ENCODE measurements at regions not wholly inside any gene's neighbourhood (a gene's known extent, or its start where the extent isn't known, plus 50 kb on each side); places are given as distances from the start of the nearest gene placed in this dataset.
"Not testable (repeated sequence)": the region's sequence is repeated elsewhere in the genome, so short reads cannot be mapped to it uniquely, and the experiment has no call there.

GRCh38 chr18:46236156-46236555 lies 132.0 kb downstream of the HAUS1 start:
- no peak for TF ChIP-seq CTCF (IDR thresholded peaks at IDR 0.05; ENCODE audit: low read depth, low read length, missing control alignments)
- no peak for DNase-seq (ENCODE audit: low read depth)
- no peak overlapping the region for H3K4me3 ChIP-seq (ENCODE audit: low read depth, low read length)

DNA sequence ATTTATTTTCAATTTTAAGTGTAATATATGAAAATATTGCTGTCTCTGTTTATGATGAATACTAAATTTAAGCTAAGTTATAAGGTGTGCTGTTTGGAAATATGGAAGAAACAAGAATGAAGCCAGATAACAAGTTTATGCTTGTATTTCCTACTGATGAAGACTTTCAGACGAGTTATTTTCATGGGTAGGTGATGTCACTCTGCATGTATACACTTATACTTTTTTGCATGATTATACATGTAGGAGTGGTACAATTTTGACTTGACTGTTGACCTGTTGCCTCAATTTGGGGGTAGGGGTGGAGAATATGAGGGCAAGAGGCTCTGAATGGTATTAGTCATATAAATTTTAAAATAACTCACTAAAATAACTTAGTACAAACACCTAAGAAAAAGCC lies 133.7 kb downstream of the HAUS1 start:
- no peak overlapping the region for H3K4me3 ChIP-seq (ENCODE audit: low read depth, low read length)
- DNase-seq (ENCODE audit: low read depth): no peak
- no peak for TF ChIP-seq CTCF (IDR thresholded peaks at IDR 0.05; ENCODE audit: low read depth, low read length, missing control alignments)

DNA sequence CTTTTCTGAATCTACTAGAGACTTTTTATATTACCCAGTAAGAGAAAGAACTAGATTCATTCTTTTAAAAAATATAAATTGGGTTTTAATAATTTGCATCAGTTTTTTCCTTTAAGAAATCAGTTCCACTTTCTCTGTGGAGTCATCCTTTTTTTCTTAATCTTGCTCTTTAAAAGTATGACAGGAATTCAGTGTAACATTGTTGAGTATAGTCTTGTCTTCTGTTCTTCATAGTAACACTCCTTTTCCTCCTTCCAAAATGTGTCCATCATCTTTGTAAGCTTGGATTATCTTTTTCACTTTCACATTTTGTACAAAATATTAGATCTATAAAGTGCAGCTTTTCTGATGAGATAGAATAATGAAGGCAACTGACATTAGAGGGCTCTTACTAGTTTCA lies 135.4 kb downstream of the HAUS1 start:
- no peak for TF ChIP-seq CTCF (IDR thresholded peaks at IDR 0.05; ENCODE audit: low read depth, low read length, missing control alignments)
- H3K4me3 ChIP-seq (ENCODE audit: low read depth, low read length): no peak overlapping the region
- no peak for DNase-seq (ENCODE audit: low read depth)

DNA sequence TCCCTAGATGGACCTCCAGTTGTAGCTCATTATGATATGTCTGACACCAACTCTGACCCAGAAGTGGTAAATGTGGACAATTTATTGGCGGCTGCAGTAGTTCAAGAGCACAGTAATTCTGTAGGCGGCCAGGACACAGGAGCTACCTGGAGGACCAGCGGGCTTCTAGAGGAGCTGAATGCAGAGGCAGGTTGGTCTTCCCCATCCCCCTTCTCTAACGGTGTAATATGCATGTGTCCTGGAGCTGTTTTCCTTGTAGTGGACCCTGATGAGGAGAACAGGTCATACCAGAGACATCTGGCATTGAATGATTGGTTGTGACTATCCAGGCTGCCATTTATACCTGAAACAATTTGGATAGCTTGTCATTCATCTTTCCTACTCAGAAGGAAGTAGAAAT lies 135.8 kb downstream of the HAUS1 start:
- TF ChIP-seq CTCF (IDR thresholded peaks at IDR 0.05; ENCODE audit: low read depth, low read length, missing control alignments): no peak
- no peak for DNase-seq (ENCODE audit: low read depth)
- no peak overlapping the region for H3K4me3 ChIP-seq (ENCODE audit: low read depth, low read length)

GRCh38 chr18:46241393-46241792 lies 137.2 kb downstream of the HAUS1 start:
- DNase-seq (ENCODE audit: low read depth): not testable (repeated sequence)

GRCh38 chr18:46242183-46242582 lies 138.0 kb downstream of the HAUS1 start:
- DNase-seq (ENCODE audit: low read depth): no peak
- no peak overlapping the region for H3K4me3 ChIP-seq (ENCODE audit: low read depth, low read length)
- TF ChIP-seq CTCF (IDR thresholded peaks at IDR 0.05; ENCODE audit: low read depth, low read length, missing control alignments): no peak

More at GRCh38 chr18:46241393-46241792, 137.2 kb downstream of the HAUS1 start:
- not testable (repeated sequence) for H3K4me3 ChIP-seq (ENCODE audit: low read depth, low read length)

GRCh38 chr18:46243095-46243494 lies 138.9 kb downstream of the HAUS1 start:
- no peak overlapping the region for H3K4me3 ChIP-seq (ENCODE audit: low read depth, low read length)
- TF ChIP-seq CTCF (IDR thresholded peaks at IDR 0.05; ENCODE audit: low read depth, low read length, missing control alignments): no peak
- no peak for DNase-seq (ENCODE audit: low read depth)

DNA sequence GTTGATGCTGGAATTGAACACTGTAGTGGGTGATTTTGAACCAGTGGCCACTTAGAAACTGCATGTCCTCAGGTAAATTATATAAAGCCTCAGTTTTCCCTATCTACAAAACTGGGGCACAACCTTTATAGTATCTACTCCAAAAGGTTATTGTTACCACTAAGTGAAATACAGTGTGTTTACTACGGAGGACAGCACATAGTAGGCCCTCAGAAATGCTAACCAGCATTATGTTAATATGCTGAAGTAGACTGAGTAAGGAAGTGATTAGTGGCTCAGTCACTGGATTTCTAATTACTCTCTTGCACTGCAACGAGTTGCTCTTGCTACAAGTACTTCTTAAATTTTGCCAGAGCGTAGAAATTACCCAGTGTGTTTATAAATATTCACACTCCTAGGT lies 139.5 kb downstream of the HAUS1 start:
- no peak for DNase-seq (ENCODE audit: low read depth)
- TF ChIP-seq CTCF (IDR thresholded peaks at IDR 0.05; ENCODE audit: low read depth, low read length, missing control alignments): no peak
- no peak overlapping the region for H3K4me3 ChIP-seq (ENCODE audit: low read depth, low read length)

Measured in GM12864 (cell line).